ENCODE measurements at regions not wholly inside any gene's neighbourhood (a gene's known extent, or its start where the extent isn't known, plus 50 kb on each side); places are given as distances from the start of the nearest gene placed in this dataset.

- TF ChIP-seq, protein P1, sequence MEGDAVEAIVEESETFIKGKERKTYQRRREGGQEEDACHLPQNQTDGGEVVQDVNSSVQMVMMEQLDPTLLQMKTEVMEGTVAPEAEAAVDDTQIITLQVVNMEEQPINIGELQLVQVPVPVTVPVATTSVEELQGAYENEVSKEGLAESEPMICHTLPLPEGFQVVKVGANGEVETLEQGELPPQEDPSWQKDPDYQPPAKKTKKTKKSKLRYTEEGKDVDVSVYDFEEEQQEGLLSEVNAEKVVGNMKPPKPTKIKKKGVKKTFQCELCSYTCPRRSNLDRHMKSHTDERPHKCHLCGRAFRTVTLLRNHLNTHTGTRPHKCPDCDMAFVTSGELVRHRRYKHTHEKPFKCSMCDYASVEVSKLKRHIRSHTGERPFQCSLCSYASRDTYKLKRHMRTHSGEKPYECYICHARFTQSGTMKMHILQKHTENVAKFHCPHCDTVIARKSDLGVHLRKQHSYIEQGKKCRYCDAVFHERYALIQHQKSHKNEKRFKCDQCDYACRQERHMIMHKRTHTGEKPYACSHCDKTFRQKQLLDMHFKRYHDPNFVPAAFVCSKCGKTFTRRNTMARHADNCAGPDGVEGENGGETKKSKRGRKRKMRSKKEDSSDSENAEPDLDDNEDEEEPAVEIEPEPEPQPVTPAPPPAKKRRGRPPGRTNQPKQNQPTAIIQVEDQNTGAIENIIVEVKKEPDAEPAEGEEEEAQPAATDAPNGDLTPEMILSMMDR (conservative IDR thresholded peaks at IDR 0.05 in 1 of 2, IDR thresholded peaks at IDR 0.05 in 1 of 2; ENCODE audit: extremely low read depth in 1 of 2, insufficient read depth in 1 of 2, low read depth in 1 of 2, low read length in 2 of 2) = peak; percentile 87 to 88
- no peak for TF ChIP-seq EZH2 (IDR thresholded peaks at IDR 0.05; ENCODE audit: borderline replicate concordance, low read length)
These were observed 345.6 kb downstream of the MCTP2 start for GRCh38 chr15:94576889-94577533.
